NB4 (cell line): ENCODE measurements at regions not wholly inside any gene's neighbourhood (a gene's known extent, or its start where the extent isn't known, plus 50 kb on each side); places are given as distances from the start of the nearest gene placed in this dataset.

Experiments used
- DNase-seq: peaks from one replicate; pipeline ENCODE4 v3.0.0; 2010; ENCODE audit warnings: low read depth
- H3K4me3 ChIP-seq: one replicate; pipeline ENCODE4 v1.5.1; 2011; ENCODE audit warnings: mild to moderate bottlenecking, low read depth, low read length, moderate library complexity
- CTCF ChIP-seq: IDR thresholded peaks from one replicate; pipeline ENCODE4 v1.5.1; 2012; ENCODE audit warnings: low read depth, low read length
- MAX ChIP-seq: IDR thresholded peaks from 2 replicates; pipeline ENCODE4 v1.6.1; 2011; ENCODE audit warnings: low read depth, low read length
- MYC ChIP-seq: IDR thresholded peaks from 2 replicates; pipeline ENCODE4 v1.6.1; 2011; ENCODE audit warnings: low read depth, low read length
- POLR2A ChIP-seq: IDR thresholded peaks from 2 replicates; pipeline ENCODE4 v1.6.1; 2011; ENCODE audit warnings: mild to moderate bottlenecking; ENCODE audit not compliant: insufficient read length; ENCODE audit errors: extremely low read depth

DNA sequence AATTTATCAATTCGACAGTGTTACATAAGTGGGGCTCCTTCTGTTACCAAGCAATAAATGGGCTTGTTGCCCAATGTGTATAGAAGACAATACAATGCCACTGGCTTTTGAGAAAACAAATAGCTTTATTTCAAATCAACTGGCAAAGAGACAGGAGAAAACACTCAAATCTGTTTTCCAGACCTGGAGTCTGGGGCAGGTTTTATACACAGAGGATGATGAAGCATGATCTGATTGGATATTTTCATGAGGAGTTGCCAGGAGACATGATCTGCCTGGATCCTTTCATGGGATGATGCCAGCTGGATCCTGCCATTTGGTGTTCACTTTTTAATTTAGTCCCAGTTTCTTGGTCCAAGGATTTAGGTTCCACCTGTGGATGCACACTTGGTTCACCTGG is 287.9 kb downstream of the CXXC4 start:
- TF ChIP-seq CTCF, result no peak
- TF ChIP-seq MAX, result no peak
- no peak for TF ChIP-seq POLR2A
- TF ChIP-seq MYC, result no peak

GRCh38 chr4:104205116-104205515 is 289.6 kb downstream of the CXXC4 start:
- no peak for DNase-seq
- no peak for TF ChIP-seq CTCF
- no peak for TF ChIP-seq MAX
- TF ChIP-seq MYC, result no peak
- no peak for TF ChIP-seq POLR2A
- no peak overlapping the region for H3K4me3 ChIP-seq

More for the DNA sequence above, 287.9 kb downstream of the CXXC4 start:
- no peak for DNase-seq
- H3K4me3 ChIP-seq, result no peak overlapping the region

GRCh38 chr4:104188301-104188700 is 306.4 kb downstream of the CXXC4 start:
- TF ChIP-seq POLR2A (no peak), MYC (no peak), CTCF (no peak), MAX (no peak)
- DNase-seq, result no peak
- H3K4me3 ChIP-seq, result no peak overlapping the region

DNA sequence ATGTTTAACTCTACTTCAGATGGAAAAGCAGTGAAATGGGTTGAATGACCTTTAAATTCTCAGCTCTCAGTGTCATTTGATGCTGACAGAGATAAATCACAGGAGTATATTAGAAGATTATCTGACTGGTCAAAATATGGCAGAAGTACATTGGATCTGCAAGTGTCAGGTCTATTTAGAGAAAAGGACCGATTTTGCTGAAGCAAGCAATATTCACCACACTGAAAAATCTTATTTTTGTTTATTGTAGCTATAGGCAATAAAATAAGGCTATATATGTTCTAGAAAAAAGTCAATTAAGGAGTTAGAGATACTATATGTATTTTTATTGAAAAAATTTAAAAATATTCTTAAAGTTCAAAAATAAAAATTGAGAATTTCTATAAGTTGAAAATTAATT is 325.3 kb downstream of the CXXC4 start:
- TF ChIP-seq CTCF (no peak), MAX (no peak), POLR2A (no peak), MYC (no peak)
- no peak for DNase-seq
- H3K4me3 ChIP-seq, result no peak overlapping the region

GRCh38 chr4:104166749-104167148 is 327.9 kb downstream of the CXXC4 start:
- no peak overlapping the region for H3K4me3 ChIP-seq
- DNase-seq, result no peak
- TF ChIP-seq MAX, result no peak

- no peak overlapping the region for H3K4me3 ChIP-seq
- no peak for TF ChIP-seq MAX
- TF ChIP-seq CTCF, result no peak
- no peak for TF ChIP-seq MYC
- no peak for TF ChIP-seq POLR2A
- no peak for DNase-seq
Measured at GRCh38 chr4:104163820-104164219, 330.9 kb downstream of the CXXC4 start.
